ENCODE measurements at regions not wholly inside any gene's neighbourhood (a gene's known extent, or its start where the extent isn't known, plus 50 kb on each side); places are given as distances from the start of the nearest gene placed in this dataset.

DNA sequence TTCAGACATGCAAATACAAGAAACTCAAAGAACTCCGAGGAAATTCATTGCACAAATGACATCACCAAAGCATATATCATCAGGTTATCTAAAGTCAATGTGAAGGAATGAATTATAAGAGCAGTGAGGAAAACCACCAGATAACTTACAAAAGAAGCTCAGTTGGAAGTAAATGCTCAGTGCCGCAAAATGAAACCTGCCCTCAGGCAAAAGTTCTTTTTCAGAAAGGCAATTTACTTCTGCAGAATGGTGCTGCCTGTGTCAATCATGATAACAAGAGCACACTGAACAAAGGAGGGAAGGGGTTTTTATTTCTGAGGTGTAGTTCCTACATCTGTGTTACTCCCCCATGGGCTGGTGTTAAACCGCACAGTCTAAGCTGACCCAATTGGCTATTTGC is 550.6 kb upstream of the SEMA3D start:
- no peak for DNase-seq (ENCODE audit: low read depth in 4 of 4, low spot score in 3 of 4)

DNA sequence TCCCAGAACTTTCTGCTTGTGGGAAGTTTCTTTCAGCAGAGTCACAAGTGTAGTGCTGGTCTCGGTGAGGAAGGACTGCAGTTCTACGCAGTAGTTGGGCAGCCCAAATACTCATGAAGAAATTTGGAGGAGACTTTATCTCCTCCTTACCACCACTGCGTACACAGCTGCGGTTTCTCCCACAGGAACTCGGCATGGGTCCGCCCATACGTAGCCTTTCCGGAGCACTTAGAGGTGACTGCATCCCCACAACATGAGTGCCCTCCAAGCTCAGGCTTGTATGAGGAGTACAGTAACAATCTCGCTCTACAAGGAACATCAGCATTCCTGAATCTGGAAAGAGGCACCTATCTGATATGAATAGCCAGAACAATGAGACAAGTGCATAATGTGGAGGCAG is 549.2 kb upstream of the SEMA3D start:
- no peak for DNase-seq (ENCODE audit: low read depth in 4 of 4, low spot score in 3 of 4)

DNA sequence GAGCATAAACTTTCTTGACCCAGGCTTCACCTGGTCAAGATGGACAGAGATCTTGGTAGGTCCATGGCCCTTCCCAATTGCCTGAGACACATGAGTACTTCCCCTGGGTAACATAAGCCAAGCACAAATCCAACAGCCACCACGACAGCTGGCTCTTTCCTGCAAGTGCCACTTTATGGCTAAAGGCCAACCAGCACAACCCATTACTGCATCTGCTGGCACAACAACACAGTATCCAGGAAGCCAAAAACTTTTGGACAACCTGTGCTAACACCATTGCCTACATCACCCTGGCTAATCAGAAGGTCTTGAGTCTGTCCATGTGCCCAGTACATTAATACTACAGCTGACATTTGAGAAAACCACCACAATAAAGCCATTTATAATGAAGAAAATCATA is 548.0 kb upstream of the SEMA3D start:
- DNase-seq (ENCODE audit: low read depth in 4 of 4, low spot score in 3 of 4), result no peak

DNA sequence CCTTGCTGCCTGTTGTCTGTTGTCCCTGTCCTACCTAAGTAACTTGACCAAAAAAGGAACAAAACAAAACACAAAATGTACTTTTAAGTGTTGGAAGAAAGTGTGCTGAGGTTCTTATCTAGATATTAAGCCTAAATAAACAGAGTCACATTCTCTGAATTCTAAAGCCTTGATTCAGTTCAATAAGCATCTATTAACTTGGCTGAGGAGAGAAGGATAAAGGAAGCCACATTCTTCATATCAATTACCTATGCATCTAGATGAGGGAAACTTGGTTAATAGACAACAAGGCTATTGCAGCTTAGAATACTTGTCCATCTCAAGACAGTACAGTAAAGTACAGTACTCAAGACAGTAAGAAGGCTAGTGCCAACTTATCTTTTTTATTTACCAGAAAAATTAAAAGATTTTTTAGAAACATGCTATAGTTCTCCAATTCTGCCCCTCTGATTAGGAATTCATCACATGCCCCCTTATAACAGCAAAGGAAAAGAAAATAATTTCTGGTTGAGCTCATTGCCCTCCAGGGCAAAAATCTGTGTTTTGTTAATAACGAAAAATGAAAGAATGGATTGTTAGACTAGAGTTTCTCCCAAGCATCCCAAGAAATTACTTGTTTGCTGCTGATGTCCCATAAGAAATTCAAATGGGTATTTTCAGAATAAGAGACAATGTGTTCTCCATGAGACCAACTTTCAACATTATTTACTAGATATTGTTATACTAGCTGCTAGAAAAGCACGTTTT is 546.5 kb upstream of the SEMA3D start:
- no peak for DNase-seq (ENCODE audit: low read depth in 4 of 4, low spot score in 3 of 4)

DNA sequence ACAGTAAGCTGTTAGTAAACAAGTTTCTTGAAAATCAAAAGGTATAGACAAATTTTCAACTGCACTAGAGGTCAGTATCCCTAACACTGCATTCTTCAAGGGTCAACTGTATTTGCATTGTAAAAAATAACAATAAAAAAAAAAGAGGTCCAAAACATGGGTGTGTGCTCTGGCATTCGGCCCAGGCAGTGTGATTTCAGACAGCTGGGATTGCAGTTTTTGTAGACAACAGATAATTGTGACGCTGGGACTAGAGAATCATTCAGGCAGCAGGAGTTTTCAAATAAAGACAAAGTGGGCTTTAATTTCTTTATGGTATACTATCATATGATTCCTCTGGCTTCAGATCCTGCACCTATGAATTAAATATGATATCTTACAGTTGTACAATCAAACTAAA is 543.2 kb upstream of the SEMA3D start:
- DNase-seq (ENCODE audit: low read depth in 4 of 4, low spot score in 3 of 4), result no peak

DNA sequence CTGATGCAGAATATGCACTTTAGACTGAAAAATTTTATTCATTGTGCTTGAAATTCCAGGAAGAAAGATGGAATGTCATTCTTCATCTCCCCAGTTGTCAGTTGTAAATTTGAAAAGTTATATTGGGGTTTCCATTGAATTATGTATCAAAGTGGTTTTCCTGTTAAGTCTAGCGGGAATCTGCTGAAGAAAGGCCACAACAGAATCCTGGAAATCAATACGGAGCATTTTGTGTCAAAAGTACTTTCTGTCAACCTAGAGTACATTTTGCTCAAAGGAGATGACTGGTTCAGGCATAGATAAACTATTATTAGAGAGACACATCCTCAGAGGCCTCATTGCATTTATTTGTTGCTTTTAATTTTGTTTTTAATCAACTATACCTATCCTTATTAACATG is 538.2 kb upstream of the SEMA3D start:
- no peak for DNase-seq (ENCODE audit: low read depth in 4 of 4, low spot score in 3 of 4)

DNA sequence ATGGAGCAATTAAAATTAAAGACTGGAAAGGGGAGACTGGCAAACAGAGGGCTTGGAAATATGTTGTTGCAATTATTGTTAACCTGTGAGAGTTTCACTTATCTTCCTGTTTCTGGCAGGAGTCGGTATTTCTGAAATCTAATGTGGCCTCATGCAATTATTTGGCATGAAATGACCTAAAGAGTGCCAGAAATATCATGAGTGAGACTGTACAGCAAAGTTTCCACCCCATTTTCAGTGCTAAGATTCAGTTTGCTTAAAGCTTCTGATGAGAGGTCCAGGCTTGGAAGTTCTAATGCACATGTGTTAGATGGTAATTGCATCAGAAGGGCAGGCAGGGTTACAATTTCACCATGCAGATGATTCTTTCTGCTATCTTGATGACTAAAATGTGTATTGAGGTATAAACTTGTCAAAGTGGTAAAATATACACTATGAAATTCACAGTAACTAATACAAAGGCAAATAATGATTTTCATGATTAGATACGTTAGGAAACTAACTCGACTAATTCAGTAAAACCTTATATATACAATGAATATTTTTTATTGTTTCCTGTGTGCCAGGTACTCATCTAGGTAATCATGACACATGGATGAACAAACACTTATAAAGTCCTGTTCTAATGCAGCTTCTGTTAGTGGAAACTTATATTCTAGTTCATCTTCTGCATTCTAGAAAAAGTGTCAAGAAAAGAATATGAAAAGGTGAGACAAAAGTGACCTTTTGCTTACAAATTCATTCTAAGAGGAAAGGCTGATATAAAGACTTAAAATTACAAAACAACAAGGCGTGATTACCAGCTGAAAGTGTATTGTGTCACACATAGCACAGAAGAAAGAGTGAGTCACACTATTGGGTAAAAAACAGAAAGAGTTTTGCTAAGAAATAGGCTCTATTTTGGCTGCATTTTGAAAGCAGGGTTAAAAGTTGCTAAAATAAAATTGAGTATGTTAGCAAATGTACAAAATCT is 533.4 kb upstream of the SEMA3D start:
- no peak for DNase-seq (ENCODE audit: low read depth in 4 of 4, low spot score in 3 of 4)

DNA sequence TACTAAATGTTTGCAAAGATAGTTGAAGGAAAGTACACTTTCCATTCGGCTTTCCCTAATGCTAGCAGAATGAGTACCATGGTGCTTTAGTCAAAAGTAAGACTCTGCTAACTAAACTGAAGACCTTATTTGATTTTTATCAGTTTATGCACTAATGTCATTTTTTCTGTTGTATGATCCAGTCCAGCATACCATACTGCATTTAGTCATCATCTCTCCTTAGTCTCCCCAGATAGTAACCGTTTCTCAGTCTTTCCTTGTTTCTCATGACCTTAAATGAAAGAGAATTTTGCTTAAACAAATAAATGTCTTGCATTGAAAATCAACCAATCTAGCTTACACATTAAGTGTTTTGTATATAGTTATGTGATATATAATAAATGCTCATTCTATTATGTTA is 529.5 kb upstream of the SEMA3D start:
- no peak for DNase-seq (ENCODE audit: low read depth in 4 of 4, low spot score in 3 of 4)

DNA sequence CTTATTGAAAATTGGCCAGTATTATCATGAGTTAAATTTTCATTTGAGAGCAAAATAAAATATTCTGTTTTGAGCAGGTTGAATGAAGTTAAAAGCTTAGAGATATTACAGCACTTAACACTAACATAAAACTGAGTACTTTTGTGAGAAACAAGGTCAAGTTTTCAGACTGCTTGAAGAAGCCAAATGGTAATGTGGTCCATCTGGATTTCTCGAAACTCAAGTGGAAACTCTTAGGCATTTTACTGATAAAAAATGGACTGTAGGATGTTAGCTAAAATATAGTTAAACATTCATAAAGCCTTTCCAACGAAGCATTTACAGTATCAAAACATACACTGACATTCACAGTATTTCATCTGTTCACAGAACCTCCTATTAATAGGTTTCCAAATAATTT is 528.1 kb upstream of the SEMA3D start:
- no peak for DNase-seq (ENCODE audit: low read depth in 4 of 4, low spot score in 3 of 4)

DNA sequence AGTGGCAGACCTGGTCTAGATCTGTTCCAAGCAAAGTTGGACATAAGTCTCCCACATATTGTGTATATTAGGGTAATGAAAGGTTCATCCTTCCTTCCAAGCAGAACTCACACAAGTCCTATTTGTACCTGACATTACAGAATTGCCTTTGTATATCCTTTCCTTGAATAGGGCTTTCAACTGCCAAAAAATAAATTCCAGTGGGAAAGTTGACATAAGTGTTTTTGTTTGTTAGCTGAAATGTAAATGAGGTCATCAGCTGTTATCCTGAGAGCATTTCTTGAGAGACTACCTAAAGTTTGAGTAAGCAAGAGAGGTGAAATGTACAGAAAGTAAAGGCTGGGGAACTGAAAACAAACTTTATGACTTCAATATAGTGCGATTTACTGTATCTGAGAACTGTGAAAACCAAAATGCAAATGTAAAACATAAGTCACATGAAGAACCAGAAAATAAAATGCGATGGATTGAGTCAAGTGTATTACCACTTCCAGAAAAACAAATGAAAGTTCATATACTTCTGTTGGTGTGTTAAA is 527.3 kb upstream of the SEMA3D start:
- DNase-seq (ENCODE audit: low read depth in 4 of 4, low spot score in 3 of 4), result no peak

DNA sequence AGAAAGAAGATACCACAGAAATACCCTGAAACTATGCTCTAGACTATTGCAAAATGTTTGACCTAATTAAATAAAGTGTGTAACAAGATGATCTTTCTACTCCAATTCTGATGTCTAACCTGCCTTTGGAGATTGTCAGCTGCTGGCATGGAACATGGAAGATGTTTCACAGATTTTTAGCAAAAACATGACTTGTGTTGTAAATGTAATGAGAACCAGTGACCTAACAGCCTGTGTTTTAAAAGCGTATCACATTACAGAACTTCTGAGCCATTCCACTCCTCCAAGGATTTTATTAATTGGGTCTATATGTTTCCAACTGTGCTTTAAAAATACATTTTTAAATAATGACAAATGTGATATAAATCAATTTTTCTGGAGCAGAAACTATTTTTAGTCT is 526.3 kb upstream of the SEMA3D start:
- DNase-seq (ENCODE audit: low read depth in 4 of 4, low spot score in 3 of 4), result no peak

DNA sequence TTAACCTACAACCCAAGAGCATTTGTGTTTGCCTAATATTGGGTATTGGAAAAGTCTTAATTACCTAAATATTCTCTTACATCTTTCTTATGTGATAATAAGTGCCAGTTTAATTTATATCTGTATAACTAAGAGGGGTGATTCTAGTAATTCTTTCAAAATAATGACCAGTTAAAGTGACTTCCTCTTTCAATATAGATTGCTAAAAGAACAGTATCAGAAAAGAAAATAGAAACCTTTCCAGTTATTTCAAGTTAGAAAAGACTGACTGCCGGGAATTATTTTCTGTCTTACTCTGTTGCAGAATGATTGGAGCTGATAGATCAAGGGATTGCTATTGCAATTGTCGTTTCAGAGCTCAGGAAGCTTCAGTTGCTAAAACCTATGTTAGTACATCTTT is 525.0 kb upstream of the SEMA3D start:
- no peak for DNase-seq (ENCODE audit: low read depth in 4 of 4, low spot score in 3 of 4)

DNA sequence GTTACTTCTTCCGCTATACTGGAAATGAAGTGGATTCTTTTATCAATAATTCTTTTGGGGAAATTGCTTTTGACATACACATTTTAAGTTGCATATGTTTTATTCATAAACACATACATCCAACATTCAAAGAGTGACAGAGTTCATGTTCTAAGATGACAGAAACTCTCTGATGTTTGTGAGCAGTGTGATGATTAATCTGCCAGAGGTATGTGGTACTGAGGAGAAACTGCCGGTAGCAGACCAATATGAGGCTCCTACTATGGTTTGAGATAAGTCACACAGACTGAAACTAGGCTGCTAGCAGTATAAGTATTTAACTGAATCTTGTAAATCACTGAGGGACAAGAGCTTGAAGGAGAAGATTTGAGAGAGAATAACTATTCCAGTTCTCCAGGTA is 524.1 kb upstream of the SEMA3D start:
- DNase-seq (ENCODE audit: low read depth in 4 of 4, low spot score in 3 of 4), result no peak

DNA sequence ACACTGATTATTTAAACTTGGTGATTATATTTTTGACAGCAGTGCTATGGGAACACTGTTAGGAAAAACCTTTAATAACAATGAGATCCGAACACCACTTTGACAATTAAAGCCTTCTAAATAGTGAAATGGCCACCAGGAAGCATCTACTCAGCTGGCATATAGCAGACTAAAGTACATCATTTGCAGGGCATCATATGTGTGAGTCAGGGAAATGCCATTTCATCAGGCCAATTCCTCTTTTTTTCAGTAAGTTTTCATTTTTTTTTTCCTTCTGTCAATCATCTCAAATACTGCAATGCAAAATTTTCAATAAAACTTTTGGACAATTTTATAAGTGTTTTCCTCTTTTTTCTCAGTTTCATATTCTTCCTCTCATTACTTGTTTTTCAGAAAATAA is 521.4 kb upstream of the SEMA3D start:
- no peak for DNase-seq (ENCODE audit: low read depth in 4 of 4, low spot score in 3 of 4)

DNA sequence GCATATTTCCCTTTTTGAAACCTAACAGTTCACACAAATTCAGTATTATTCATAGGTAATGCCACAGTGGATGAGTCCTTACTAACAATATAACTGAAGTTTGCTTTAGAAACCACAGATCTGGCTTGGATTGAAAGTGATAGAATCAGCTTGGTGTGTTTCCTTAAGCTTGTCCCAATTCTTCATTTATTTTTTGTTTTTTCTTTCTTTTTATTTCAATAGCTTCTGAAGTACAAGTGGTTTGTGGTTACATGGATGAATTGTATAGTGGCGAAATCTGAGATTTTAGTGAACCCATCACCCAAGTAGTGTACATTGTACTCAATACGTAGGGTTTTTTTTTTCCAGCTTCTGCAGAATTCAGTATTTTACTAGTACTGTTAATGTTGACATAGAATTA is 518.2 kb upstream of the SEMA3D start:
- no peak for DNase-seq (ENCODE audit: low read depth in 4 of 4, low spot score in 3 of 4)

DNA sequence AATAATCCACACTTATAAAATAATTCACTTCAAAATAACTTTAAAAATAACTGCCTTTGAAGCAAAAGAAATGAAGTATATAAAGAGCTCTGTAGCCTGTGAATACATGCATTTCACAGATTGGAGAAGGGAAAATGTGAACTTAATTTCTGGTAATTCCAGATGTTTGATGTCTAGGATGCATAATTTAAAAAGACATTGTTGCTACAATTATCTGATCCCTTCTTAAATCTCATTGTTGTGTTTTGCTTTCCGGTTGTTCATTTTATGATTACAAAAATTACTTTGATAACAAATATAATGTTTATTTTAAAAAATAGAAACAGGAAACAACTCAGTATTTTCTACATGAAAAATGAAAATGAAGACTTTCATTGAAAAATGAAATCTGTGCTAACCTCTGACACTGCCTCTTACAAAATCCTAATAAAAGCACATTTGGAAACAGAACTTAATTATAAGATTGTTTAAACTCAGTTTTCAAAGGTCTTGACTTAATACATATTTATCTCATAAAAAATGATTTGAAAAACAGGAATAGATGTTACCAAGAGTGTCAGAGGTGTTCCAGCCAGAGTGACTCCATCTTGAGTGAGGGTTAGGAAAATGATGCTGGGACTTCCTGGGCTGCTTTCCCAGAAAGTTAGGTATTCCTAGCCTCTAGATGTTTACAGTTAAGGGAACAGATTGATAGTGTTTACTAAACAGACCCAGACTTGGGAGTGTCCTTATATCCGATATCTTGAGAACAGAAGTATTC is 516.6 kb upstream of the SEMA3D start:
- no peak for DNase-seq (ENCODE audit: low read depth in 4 of 4, low spot score in 3 of 4)

DNA sequence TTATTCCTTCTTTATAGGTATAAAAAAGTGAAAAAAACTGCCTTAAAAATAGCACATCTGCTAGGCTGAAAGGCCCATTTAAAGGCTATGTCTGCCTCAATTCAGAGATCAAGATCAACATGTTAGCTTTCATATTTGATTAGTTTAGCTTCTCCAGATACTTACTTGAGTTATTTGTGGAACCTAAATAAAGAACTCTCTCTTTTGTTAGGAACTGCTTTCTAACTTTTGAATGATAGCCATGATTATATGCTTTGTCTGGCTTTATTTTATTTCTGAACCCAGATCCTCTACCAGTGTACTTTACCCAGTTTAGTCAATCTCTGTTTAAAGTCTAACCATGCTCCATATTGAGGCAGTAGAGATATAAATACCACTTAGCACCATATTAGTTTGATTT is 515.5 kb upstream of the SEMA3D start:
- no peak for DNase-seq (ENCODE audit: low read depth in 4 of 4, low spot score in 3 of 4)

DNA sequence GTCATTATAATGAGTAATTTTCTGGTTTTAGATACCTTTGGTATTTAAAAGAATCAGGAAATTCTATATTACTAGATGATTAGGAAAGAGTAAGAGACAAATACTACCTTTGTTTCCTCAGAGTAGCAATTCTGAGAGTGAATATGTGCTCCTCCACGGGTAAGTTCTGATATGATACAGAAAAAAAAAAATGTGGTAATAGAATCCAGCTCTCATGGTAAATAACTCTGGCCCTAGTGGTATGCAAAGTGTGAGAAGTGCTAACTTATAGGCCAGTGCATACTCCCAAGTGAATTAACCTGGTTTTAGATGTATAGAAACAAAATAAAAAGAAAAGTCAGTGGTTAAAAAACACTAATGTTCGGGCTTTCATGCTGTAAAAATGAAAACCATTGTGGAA is 512.6 kb upstream of the SEMA3D start:
- no peak for DNase-seq (ENCODE audit: low read depth in 4 of 4, low spot score in 3 of 4)

DNA sequence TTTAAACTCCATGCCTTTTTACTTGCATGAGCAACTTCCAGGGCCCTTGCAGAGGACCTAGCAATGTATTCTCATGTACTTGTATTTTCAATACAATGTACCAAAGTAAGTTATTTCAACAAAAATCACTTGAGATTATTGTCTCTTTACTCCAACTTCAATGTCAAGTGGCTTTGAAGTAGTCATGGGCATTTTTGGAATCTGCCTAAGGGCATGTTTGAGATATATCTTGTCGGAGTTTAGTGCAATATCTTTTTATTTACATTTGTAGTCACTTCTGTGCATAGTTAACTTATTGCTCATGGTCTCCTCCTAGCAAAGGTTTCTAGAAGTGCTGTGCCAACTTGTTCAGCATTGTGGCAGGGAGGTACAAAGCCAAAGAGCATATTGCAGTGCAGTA is 508.7 kb upstream of the SEMA3D start:
- no peak for DNase-seq (ENCODE audit: low read depth in 4 of 4, low spot score in 3 of 4)

DNA sequence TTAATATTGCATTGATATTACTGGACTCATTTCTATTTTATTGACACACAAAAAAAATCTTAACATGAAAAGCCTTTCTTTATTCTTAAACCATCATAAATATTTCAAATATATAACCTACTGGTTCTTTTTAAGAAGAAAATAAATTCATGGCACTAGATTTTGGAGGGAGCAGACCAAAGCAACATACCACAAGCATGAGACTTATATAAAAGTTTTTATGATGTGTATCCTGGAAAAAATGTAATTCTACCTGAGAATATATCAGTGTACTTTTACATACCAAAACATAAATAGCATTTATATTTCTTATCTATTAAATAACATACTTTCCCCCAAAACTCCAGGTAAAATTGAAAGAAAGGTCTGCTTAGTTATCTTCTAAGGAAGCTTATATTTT is 508.2 kb upstream of the SEMA3D start:
- no peak for DNase-seq (ENCODE audit: low read depth in 4 of 4, low spot score in 3 of 4)

DNA sequence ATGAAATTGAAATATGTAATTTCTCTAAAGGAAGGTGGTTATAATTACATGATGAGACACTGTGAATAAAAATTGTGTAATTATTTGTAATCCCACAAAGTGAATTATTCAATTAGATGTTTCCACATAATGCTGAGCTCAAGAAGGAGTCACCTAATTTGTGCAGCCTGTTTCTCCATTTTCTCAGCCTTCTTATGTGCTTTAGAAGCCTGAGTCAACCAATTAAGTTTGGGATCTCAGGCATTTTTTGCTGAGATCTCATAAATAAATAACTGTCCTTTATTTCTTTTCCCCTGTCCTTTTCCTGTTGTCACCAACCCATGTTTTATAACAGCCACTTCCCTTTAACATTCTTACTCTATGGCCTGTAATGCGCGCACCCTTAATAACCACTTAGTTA is 506.5 kb upstream of the SEMA3D start:
- no peak for DNase-seq (ENCODE audit: low read depth in 4 of 4, low spot score in 3 of 4)

Measured in left renal pelvis (tissue), 4 donors.